DMS 273 (cell line): ENCODE measurements at regions not wholly inside any gene's neighbourhood (a gene's known extent, or its start where the extent isn't known, plus 50 kb on each side); places are given as distances from the start of the nearest gene placed in this dataset.
"Not testable (repeated sequence)": the region's sequence is repeated elsewhere in the genome, so short reads cannot be mapped to it uniquely, and the experiment has no call there.

Experiments
- DNase-seq: peaks from one replicate; lab custom pipeline; 2025; ENCODE audit not compliant: unreplicated experiment; lab: John Stamatoyannopoulos, UW

- no peak for DNase-seq
Observed at GRCh38 chr4:103422467-103423219, 224.5 kb upstream of the CENPE start.

- DNase-seq, result no peak
Observed at GRCh38 chr4:103415801-103416200, 217.7 kb upstream of the CENPE start.

GRCh38 chr4:103412646-103413045 lies 214.5 kb upstream of the CENPE start:
- DNase-seq, result not testable (repeated sequence)

- no peak for DNase-seq
Observed at GRCh38 chr4:103410386-103410785, 212.2 kb upstream of the CENPE start.

GRCh38 chr4:103405415-103405814 lies 207.3 kb upstream of the CENPE start:
- DNase-seq, result no peak

GRCh38 chr4:103403619-103404018 lies 205.5 kb upstream of the CENPE start:
- DNase-seq, result no peak

- DNase-seq, result no peak
Observed at GRCh38 chr4:103402198-103402597, 204.1 kb upstream of the CENPE start.

- DNase-seq, result no peak
Observed at GRCh38 chr4:103400405-103400804, 202.3 kb upstream of the CENPE start.

- no peak for DNase-seq
Observed at GRCh38 chr4:103397541-103397940, 199.4 kb upstream of the CENPE start.

- not testable (repeated sequence) for DNase-seq
Observed at GRCh38 chr4:103387508-103388011, 189.4 kb upstream of the CENPE start.

- not testable (repeated sequence) for DNase-seq
Observed at GRCh38 chr4:103385565-103385964, 187.4 kb upstream of the CENPE start.

GRCh38 chr4:103375278-103375677 lies 177.1 kb upstream of the CENPE start:
- DNase-seq, result no peak

- no peak for DNase-seq
Observed at GRCh38 chr4:103374758-103375157, 176.6 kb upstream of the CENPE start.

GRCh38 chr4:103374306-103374705 lies 176.2 kb upstream of the CENPE start:
- DNase-seq, result no peak

GRCh38 chr4:103372002-103372558 lies 173.9 kb upstream of the CENPE start:
- no peak for DNase-seq

GRCh38 chr4:103370336-103370735 lies 172.2 kb upstream of the CENPE start:
- DNase-seq, result no peak

GRCh38 chr4:103365285-103365684 lies 167.1 kb upstream of the CENPE start:
- no peak for DNase-seq

GRCh38 chr4:103364083-103364482 lies 165.9 kb upstream of the CENPE start:
- DNase-seq, result no peak

- no peak for DNase-seq
Observed at GRCh38 chr4:103361926-103362325, 163.8 kb upstream of the CENPE start.

- no peak for DNase-seq
Observed at GRCh38 chr4:103359900-103360299, 161.8 kb upstream of the CENPE start.

- no peak for DNase-seq
Observed at GRCh38 chr4:103354006-103354405, 155.9 kb upstream of the CENPE start.

GRCh38 chr4:103329642-103330041 lies 131.5 kb upstream of the CENPE start:
- no peak for DNase-seq

GRCh38 chr4:103324811-103325210 lies 126.7 kb upstream of the CENPE start:
- no peak for DNase-seq
